NCI-H460 (cell line): ENCODE measurements at regions not wholly inside any gene's neighbourhood (a gene's known extent, or its start where the extent isn't known, plus 50 kb on each side); places are given as distances from the start of the nearest gene placed in this dataset.

Source experiments
- DNase-seq: peaks from one replicate; pipeline ENCODE4 v3.0.0-alpha.2; 2016; ENCODE audit warnings: low read depth; ENCODE audit errors: extremely low read depth

DNA sequence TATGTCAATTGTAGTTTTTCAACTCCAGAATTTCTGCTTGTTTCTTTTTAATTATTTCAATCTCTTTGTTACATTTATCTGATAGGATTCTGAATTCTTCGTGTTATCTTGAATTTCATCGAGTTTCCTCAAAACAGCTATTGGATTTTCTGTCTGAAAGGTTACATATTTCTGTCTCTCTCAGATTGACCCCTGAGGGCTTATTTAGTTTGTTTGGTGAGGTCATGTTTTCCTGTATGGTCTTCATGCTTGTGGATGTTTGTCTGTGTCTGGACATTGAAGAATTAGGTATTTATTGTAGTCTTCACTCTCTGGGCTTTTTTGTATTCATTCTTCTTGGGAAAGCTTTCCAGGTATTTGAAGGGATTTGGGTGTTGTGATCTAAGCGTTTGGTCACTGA is 85.6 kb downstream of the SNAPC1 start:
- DNase-seq, result no peak

DNA sequence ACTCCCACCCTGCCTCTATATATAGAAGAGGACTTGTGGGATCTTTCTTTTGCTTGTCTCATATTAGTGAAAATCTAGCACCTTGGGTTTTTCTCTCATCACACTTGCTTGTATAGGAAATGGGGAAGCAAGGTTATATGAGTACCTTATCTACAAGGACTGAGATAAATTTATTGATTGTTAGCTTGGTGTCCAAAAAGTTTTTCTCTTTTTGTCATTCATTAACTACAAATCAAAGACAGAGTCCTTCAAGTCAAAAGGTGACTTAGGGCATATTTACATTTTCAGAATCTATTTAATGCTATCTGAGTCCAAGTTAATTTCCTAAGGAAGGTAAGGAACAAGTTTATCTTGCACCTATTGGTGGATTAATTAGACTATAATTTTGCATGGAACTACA is 92.7 kb downstream of the SNAPC1 start:
- DNase-seq, result no peak

DNA sequence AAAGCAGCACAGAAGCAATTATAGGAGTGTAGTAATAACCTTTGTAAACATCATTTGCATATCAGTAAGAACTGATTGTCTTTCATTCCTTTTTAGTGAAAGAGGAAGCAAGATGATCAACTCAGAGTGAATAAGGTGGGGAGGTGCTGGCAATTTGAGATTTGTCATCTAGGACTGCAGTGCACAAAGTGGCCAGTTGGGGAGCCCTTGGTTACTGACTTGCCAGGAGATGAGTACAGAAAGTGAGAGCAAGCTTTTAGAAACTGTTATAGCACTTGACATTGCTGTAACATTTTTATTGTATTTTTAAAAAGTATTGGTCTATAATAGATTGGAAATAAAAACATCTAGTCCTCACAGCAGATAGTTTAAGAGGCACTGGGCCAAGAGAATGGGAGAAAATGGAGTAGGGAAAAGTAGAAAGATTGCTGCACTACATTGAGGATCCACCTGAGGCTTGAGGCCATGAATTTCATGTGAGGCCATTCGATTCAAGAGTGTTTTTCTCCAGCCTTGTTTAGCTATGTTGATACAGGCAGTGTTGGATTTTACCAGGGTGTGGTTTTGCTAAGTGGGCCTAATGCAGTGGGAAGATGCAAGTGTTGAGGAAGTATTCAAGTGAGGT is 98.2 kb downstream of the SNAPC1 start:
- peak; percentile 33 for DNase-seq

DNA sequence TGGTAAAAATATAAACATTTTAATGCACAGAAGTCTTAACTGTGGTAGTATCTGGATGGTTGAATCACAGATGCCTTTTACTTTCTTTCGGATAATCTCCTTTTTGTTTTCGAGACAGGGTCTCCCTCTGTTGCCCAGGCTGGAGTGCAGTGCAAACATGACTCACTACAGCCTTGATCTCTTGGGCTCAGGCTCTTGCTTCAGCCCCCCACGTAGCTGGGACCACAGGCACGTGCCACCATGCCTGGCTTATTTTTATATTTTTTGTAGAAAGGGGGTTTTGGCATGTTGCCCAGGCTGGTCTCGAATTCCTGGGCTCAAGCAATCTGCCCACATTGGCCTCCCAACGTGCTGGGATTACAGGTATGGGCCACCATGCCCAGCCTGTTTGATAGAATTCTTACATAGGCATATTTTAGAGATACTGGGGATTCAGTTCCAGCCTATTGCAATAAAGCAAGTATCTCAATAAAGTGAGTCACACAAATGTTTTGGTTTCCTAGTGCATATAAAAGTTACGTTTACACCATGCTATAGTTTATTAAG is 99.2 kb downstream of the SNAPC1 start:
- no peak for DNase-seq

DNA sequence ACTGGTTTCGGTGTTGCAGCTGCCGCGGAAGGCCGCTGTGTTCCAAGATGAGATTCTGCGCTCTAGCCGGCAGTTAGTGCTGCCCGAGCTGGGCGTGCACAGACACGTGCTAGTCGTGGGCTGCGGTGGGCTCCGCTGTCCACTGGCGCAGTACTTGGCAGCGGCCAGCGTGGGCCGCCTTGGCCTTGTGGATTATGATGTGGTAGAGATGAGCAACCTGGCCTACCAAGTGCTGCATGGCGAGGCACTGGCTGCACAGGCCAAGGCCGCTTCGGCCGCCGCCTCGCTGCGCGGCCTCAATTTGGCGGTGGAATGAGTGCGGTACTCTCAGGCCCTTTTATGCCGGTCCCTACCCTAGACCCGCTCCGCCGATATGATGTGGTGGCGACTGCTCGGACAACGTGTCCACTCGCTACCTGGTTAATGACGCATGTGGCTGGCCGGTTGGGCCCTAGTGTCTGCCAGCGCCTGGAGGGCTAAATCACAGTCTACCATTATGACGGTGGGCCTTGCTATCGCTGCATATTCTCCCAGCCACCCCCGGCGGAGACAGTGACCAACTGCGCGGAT is 102.2 kb downstream of the SNAPC1 start:
- no peak for DNase-seq

DNA sequence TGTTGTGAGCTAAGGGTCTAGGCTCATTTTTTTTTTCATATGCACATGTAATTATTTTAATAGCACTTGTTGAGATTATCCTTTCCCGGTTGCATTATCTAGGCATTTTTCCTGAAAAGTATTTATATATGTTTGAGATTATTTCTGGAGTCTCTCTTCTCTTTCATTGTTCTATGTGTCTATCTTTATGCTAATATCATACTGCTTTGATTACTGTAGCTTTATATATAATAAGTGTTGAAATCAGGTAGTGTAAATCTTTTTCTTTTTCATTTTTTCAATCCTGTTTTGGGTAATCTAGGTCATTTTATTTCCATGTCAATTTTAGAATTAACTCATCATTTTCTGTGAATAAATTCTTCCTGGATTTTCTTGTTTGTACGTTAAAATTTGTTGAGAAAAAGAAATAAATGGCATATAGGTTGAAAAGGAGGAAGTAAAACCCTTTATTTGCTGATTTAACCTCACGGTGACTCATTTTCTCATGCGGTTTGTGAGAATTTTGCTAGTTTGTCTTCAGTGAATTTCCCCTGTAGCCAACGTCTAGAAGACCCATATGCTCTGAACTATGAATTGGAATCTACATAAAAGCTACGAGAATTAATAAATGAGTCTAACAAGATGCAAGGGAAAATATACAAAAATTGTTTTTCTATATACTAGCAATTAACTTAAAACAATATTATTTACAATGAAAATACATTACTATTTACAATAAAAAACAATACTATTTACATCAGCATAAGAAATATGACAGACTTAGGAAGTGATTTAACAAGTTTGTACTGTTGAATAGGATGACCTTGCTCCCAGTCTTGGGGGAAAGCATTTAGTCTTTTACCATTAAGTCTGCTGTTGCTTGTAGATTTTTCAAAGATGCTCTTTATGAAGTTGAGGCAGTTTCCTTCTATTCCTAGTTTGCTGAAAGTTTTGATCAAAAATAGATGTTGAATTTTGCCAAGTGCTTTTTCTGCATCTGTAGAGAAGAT is 105.0 kb downstream of the SNAPC1 start:
- no peak for DNase-seq

DNA sequence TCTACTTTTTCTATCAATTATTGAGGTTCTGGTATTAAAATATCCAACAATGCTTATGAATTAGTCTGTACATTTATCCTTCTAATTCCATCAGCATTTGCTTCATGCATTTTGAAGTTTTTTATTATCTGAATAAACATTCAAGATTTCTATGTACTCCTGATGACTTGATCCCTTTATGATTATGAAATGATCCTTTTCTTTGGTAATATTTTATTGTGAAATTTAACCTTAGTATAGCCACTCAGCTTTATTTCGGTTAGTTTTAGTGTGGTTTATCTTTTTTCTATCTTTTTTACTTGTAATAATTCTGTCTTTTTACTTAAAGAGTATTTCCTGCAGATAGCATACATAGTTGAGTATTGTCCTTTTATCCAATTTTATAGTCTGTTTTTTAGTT is 106.6 kb downstream of the SNAPC1 start:
- no peak for DNase-seq

DNA sequence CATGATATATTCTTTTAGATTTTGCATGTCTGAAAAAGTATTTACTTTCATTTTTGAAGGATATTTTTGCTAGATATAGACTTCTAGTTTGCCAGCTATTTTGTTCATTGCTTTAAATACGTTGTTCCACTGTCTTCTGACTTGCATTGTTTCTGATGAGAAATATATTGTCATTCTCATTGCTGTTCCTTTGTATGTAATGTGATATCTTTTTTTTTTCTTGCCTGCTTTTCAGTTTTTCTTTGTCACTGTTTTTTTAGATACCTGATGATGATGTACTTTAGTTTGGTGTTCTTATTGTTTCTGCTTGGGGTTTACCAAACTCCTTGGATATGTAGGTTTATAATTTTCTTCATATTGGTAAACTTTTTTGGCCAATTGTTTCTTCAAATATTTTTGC is 107.9 kb downstream of the SNAPC1 start:
- DNase-seq, result no peak

DNA sequence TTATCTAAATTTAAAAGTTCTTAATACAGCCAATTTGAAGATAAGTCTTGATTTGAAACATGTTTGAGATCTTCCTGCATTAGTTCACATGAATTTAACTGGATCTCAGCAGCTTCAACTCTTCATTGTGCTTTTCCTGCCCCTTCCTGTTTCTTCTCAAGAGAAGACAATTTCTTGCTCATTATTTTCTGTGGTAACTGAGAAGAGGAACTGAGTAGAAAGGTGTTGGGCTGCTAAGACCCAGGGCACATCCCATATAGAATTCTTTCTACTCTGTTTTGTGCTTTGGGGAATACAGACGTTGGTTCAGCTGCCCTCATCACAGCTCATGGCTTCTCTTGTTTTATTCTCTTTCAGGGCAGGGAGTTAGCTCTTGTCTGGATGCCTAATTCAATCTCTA is 110.2 kb downstream of the SNAPC1 start:
- no peak for DNase-seq

DNA sequence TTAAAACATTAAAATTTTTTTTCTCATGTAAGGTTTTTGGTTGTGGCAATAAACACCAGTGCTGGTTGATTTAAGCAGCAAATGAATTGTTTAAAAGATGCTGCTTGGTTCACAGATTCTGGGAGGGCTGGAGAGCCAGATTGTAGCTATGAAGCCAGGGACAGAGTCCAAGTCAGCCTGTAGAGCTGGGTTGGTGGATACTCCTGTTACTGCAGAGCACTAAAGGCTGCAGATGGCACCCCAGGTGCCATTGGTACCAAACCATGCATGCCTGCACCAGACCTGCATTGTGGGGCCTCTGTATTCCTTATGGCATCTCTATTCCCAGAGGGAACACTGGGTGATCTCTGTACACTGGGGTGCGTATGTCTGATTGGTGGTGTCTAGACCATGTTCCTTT is 113.3 kb downstream of the SNAPC1 start:
- no peak for DNase-seq

DNA sequence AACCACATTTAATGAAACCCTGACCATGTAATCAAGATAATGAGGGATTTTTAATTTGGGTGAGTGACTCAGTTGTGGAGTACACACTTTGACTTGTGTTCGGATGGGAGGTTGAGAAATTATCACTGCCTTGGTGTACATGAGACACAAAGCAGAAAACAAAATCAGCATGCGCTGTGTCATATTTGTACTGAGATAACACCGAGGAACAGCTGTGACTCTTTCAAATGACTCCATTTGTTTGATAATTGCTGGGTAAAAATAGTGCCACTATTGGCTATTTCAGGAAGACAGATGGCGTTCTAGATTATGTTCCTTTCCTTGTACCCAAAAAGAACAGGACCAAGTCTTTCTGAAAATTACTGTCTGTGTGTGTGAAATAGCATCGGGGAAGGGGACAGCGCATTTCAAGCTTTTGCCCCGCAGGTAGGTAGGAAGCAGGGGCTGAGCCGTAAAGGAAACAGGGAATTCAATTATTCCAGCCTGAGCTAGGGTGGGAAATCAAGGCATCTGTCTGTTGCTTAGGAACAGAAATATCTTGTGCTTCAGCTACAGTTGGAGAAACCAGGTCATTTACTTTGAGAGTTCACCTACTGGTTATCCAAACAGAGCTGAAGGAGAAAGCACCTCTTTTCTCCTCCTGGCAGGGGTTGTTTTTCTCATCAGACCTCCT is 114.3 kb downstream of the SNAPC1 start:
- DNase-seq, result no peak

DNA sequence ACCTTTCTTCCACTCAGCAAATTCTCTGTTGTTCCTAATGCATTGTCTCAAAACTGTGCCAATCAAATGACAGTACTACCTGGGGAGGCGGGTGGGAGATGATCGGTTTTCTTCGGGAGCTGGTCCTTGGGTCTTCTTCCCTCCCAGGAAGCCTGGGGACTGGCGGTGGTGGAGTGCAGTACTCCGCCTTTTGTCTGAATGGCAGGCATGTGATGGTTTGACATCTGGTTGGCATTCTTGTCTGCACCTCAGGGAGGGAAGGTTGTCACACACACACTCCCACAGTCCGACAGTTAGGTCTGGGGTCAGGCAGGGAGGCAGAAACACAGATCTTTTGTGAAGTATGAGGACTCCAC is 114.8 kb downstream of the SNAPC1 start:
- DNase-seq, result no peak

DNA sequence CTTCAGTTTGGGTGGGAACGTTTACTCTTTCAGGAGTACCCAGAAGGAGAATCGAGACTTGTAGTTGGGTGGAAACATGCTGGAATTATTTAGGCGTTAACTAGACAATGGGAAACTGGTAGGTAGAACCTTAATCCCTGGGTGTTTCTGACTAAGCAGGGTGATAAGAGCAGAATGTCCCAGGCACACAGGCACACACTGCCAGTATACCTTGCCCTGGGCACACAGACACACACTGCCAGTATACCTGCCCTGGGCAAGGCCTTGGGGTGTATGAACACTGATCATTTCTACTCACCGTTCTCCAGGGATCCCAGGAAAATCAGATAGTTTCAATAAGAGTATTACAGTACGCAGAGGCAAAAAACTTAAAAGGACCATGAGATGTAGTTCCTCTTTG is 115.5 kb downstream of the SNAPC1 start:
- no peak for DNase-seq

DNA sequence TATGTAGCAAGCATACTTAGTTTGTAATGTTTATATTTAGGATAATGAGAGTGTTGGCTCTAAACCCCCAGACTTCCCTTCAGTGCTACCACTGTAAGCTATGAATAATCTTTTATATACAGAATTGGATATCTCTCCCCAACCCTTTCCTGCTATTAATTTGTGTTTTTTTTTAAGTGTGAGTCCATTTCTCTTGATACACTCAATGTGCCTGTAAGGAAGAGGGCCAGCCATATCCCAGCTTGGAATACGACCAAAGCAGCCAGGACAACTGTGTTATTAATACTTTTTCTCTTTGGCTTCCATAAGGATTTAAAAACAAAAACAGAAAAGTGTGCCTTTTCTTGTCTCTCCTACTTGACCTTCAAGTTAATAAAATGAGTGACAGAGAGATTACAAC is 116.7 kb downstream of the SNAPC1 start:
- no peak for DNase-seq

DNA sequence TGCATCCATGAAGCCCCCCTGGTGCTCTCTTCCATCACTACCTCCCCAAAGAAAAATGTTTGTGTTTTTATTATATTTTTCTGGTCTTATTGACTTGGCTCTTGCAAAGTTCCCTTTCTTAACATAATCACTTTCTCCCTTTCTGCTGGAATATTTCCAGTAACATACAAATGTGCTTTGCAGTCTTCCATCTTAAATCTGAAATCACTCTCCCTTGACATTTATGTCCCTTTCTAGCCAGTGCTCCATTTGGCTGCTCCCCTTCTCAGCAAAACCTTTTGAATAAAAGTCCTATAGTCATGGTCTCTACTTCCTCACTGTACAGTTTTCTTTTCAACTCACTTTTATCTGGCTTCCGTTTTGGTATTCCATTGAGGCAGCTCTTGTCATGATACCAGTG is 118.8 kb downstream of the SNAPC1 start:
- DNase-seq, result no peak

DNA sequence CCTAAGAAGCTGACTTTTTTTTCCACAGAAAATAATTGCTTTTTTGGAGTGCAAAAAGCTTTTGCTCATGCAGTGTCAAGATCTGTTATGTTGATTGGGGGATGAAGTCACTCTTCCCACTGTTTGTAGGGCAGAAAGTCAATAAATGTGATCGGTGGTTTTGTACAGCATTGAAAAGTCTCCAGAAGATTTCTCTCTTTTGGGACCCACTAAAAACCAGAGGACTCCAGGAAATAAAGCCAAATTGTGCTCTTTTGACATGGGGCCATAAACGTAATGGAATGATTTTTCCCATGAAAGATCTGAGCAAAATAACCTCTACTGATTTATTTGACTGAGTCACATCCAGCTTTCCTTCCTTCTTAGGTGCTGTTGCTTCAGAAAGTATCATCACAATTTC is 122.5 kb downstream of the SNAPC1 start:
- DNase-seq, result no peak

DNA sequence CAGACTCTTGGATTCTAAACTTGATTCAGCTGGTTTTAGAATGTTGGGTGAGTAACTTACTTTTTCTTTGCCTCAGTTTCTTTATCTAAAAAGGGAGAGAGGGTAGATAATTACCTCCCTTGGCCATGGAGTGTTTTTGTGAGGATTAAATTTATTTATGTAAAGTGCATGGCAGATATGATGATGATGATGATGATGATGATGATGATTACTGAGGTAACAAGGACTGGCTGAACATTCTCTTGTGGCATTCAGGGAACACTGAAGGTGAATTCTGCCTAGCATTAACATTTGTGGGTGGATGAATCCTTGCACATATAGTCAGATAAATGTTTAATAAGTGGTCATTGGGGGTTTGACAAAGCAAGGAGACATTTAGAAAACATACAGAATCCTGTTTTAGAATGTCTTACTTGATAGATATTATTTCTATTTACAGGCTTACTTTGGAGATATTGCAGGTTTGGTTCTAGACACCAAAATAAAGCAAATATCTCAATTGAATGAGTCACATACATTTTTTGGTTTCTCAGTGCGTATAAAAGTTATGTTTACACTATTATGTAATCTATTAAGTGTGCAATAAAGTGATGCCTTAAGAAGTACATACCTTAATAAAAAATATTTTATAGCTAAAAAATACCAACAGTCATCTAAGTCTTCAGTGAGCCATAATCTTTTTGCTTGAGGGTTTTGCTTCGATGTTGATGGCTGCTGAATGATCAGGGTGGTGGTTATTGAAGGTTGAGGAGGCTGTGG is 123.2 kb downstream of the SNAPC1 start:
- no peak for DNase-seq

DNA sequence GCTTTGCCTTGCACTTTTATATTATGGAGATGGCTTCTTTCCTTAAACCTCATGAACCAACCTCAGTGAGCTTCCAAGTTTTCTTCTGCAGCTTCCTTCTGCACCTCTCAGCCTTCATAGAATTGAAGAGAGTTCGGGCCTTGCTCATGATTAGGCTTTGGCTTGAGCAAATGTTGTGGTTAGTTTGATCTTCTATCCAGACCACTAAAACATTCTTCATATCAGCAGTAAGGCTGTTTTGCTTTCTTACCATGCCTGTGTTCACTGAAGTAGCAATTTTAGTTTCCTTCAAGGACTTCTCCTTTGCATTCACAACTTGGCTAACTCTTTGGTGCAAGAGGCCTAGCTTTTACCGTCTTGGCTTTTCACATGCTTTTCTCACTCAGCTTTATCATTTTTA is 125.4 kb downstream of the SNAPC1 start:
- DNase-seq, result no peak

DNA sequence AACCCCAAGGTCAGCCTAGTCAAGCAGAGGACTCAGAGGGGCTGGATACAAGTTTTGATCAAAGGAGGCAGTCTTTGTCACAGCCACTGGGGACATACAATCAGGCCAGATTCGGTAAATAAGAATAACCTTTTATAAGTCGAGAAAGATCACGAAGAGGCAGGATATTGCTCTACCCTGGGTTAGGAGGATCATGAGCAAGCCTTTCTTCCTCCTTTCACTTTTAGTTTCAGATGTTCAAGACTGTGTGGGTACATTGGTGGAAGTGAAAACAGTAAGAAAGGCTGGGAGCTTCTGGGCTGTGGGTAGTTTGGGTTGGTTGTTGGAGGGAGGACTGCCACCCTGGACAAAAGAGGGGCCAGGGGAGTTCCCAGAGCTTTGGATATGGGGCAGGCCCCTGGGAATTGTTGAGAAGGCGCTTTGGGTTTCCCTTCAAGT is 127.7 kb downstream of the SNAPC1 start:
- no peak for DNase-seq

DNA sequence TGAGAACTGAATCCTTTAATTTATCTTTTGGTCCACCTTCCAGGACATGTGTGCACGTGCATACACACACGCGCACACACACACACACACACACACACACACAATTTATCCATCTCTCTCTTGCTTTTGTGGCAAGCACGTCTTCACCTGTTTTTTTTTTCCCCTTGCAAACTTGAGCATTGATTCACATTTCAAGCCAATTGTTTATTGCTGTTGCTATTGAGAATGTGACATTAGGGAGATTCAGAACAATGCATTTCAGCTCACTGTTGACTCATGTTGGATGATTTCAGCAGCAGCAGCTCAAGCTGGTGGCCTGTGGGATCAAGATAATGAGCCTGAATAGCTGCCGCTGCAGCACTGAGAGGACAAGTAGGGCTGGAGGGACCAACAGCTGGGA is 128.9 kb downstream of the SNAPC1 start:
- DNase-seq, result no peak
